ENCODE measurements at regions not wholly inside any gene's neighbourhood (a gene's known extent, or its start where the extent isn't known, plus 50 kb on each side); places are given as distances from the start of the nearest gene placed in this dataset.
"Not testable (repeated sequence)": the region's sequence is repeated elsewhere in the genome, so short reads cannot be mapped to it uniquely, and the experiment has no call there.

DNA sequence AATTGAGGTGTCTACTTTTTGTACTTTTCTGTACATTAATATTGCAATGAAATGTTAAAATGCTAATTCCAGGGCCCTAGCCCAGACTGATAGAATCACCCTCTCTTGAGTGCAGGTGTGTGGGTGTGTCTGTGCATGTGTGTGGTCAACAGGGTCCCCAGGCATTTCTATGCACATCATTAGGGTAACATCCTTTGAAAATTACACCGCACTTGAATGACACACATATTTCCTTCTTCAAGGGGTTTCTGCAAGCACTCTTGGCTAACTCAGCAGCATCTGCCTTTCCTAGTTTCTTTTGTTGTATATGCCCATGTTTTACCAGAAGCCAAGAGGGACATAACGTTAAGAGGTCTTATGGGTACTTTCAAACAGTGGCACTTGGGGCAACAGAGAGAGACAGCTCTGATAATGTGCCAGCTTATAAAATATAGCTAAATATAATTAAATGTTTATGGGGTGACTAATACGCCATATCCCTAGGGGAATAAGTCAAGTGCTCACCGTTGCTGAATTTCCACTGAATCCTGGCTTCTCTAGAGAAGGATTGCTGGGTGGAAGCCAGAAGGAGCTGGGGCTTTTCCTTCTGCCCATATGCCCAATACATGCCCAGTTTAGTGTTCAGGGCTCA, 54.5 kb upstream of the LRIG1 start:
- no peak overlapping the region for H3K4me3 ChIP-seq
- intact Hi-C loops (cut with micrococcal nuclease; ENCODE audit: unreplicated experiment): no loop called here
- H3K79me2 ChIP-seq (ENCODE audit: low read depth): no peaks in the 10 kb centered on the region
- no peaks in the 10 kb centered on the region for H3K9me3 ChIP-seq (ENCODE audit: insufficient read depth, low read depth)
- ChIA-PET POLR2A (ENCODE audit: unreplicated experiment) (interaction anchor here (0.7 kb wide), 1 partner anchor 12 kb away, joined by 6 read pairs; no protein-coding TSS in a partner anchor), CTCF (no interaction called here)
- H3K36me3 ChIP-seq (ENCODE audit: low read depth): no peaks in the 10 kb centered on the region
- no peaks in the 10 kb centered on the region for H4K20me1 ChIP-seq (ENCODE audit: insufficient read depth)
- no peaks in the 10 kb centered on the region for H3F3A ChIP-seq (ENCODE audit: insufficient read depth, low read depth)
- no peaks in the 10 kb centered on the region for H3K9me2 ChIP-seq (ENCODE audit: insufficient read depth)
- TF ChIP-seq, protein P1, sequence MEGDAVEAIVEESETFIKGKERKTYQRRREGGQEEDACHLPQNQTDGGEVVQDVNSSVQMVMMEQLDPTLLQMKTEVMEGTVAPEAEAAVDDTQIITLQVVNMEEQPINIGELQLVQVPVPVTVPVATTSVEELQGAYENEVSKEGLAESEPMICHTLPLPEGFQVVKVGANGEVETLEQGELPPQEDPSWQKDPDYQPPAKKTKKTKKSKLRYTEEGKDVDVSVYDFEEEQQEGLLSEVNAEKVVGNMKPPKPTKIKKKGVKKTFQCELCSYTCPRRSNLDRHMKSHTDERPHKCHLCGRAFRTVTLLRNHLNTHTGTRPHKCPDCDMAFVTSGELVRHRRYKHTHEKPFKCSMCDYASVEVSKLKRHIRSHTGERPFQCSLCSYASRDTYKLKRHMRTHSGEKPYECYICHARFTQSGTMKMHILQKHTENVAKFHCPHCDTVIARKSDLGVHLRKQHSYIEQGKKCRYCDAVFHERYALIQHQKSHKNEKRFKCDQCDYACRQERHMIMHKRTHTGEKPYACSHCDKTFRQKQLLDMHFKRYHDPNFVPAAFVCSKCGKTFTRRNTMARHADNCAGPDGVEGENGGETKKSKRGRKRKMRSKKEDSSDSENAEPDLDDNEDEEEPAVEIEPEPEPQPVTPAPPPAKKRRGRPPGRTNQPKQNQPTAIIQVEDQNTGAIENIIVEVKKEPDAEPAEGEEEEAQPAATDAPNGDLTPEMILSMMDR (conservative IDR thresholded peaks at IDR 0.05): no peak
- no peak for TF ChIP-seq EZH2 (IDR thresholded peaks at IDR 0.05; ENCODE audit: low read depth)
- DNase-seq: no peak
- H3K27me3 ChIP-seq (ENCODE audit: insufficient read depth, low read depth): no peaks in the 10 kb centered on the region
- no TSS peak for BruUV-seq (replicated peaks)
- peaks cover 16% of the 10 kb centered on the region; the same call in 1 of the 2 replicates for H3K4me1 ChIP-seq (replicated peaks; ENCODE audit: insufficient read depth)
- H3K4me2 ChIP-seq: no peak overlapping the region
- H2AFZ ChIP-seq: no peak overlapping the region
- H3K27ac ChIP-seq: no peak overlapping the region

DNA sequence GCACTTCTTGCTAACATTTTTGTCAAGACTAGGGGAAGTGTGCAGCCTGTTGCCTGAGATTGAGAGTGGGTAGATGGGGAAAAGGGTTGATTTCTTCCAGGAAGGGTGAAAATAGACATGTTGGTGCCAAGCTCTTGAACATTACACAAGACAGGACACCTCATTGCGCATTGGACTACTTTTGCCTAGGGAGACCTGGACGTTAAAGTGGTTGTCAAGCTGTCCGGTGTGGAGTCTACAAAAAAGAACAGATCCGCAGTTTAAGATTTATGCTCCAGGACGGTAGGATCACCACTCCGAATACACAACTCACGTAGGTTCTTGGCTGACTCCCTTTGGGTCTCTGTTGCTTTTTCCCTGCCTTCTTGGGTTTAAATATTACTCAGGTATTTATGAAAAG, 56.3 kb upstream of the LRIG1 start:
- Histone ChIP-seq H4K20me1 (ENCODE audit: insufficient read depth) (no peaks in the 10 kb centered on the region), H3F3A (ENCODE audit: insufficient read depth, low read depth) (no peaks in the 10 kb centered on the region), H3K4me3 (no peak overlapping the region), H3K4me1 (replicated peaks; ENCODE audit: insufficient read depth) (peaks cover 16% of the 10 kb centered on the region; the same call in 1 of the 2 replicates), H3K27me3 (ENCODE audit: insufficient read depth, low read depth) (no peaks in the 10 kb centered on the region), H2AFZ (no peak overlapping the region), H3K4me2 (no peak overlapping the region), H3K9me3 (ENCODE audit: insufficient read depth, low read depth) (no peaks in the 10 kb centered on the region), H3K79me2 (ENCODE audit: low read depth) (no peaks in the 10 kb centered on the region), H3K27ac (no peak overlapping the region), H3K9me2 (ENCODE audit: insufficient read depth) (no peaks in the 10 kb centered on the region), H3K36me3 (ENCODE audit: low read depth) (no peaks in the 10 kb centered on the region)
- intact Hi-C loops (cut with micrococcal nuclease; ENCODE audit: unreplicated experiment): no loop called here
- no peak for DNase-seq
- no TSS peak for BruUV-seq (replicated peaks)
- no peak for TF ChIP-seq EZH2 (IDR thresholded peaks at IDR 0.05; ENCODE audit: low read depth)
- TF ChIP-seq, protein P1 (conservative IDR thresholded peaks at IDR 0.05): no peak
- ChIA-PET CTCF (no interaction called here), POLR2A (ENCODE audit: unreplicated experiment) (no interaction called here)

DNA sequence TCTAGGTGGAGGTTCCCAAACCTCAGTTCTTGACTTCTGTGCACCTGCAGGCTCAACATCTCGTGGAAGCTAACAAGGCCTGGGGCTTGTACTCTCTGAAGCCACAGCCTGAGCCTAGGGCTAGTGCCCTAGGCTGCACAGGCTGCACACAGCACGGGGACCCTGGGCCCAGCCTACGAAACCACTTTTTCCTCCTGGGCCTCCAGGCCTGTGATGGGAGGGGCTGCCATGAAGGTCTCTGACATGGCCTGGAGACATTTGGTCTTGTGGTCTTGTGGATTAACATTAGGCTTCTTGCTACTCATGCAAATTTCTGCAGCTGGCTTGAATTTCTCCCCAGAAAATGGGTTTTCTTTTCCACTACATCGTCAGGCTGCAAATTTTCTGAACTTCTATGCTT, 59.1 kb upstream of the LRIG1 start:
- H3K9me2 ChIP-seq (ENCODE audit: insufficient read depth); H3K4me3 ChIP-seq; H2AFZ ChIP-seq; BruUV-seq (replicated peaks); CTCF ChIA-PET; H3F3A ChIP-seq (ENCODE audit: insufficient read depth, low read depth); H3K4me2 ChIP-seq; H3K9me3 ChIP-seq (ENCODE audit: insufficient read depth, low read depth); H3K4me1 ChIP-seq (replicated peaks; ENCODE audit: insufficient read depth); H3K27ac ChIP-seq; DNase-seq; H4K20me1 ChIP-seq (ENCODE audit: insufficient read depth); H3K27me3 ChIP-seq (ENCODE audit: insufficient read depth, low read depth); POLR2A ChIA-PET (ENCODE audit: unreplicated experiment); H3K36me3 ChIP-seq (ENCODE audit: low read depth); intact Hi-C loops (cut with micrococcal nuclease; ENCODE audit: unreplicated experiment); H3K79me2 ChIP-seq (ENCODE audit: low read depth): not testable (repeated sequence)

DNA sequence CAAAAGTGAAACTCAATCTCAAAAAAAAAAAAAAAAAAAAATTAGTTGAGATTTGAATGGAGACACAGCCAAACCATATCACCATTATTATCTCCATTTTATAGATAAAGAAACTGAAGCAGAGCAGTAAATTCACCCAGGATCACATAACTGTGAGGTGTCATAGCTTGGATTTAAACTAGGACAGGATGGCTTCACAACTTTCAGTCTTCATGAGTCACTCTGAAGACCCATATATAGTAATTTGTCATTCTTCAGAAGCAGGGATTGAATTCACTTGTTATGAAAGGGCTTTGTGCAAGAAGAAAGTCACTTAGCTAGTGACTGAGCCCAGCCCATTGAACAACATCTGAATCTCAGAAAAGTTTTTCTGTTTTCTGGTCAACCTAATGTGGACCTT, 60.5 kb upstream of the LRIG1 start:
- H3K4me1 ChIP-seq (replicated peaks; ENCODE audit: insufficient read depth): no peaks in the 10 kb centered on the region
- no peaks in the 10 kb centered on the region for H4K20me1 ChIP-seq (ENCODE audit: insufficient read depth)
- H3K27me3 ChIP-seq (ENCODE audit: insufficient read depth, low read depth): no peaks in the 10 kb centered on the region
- intact Hi-C loops (cut with micrococcal nuclease; ENCODE audit: unreplicated experiment): no loop called here
- no peak overlapping the region for H3K4me2 ChIP-seq
- H3K9me2 ChIP-seq (ENCODE audit: insufficient read depth): no peaks in the 10 kb centered on the region
- H3K4me3 ChIP-seq: no peak overlapping the region
- no peaks in the 10 kb centered on the region for H3K36me3 ChIP-seq (ENCODE audit: low read depth)
- BruUV-seq (replicated peaks): no TSS peak
- H2AFZ ChIP-seq: no peak overlapping the region
- TF ChIP-seq, protein P1 (conservative IDR thresholded peaks at IDR 0.05): no peak
- TF ChIP-seq EZH2 (IDR thresholded peaks at IDR 0.05; ENCODE audit: low read depth): no peak
- DNase-seq: no peak
- no peaks in the 10 kb centered on the region for H3K9me3 ChIP-seq (ENCODE audit: insufficient read depth, low read depth)
- no peak overlapping the region for H3K27ac ChIP-seq
- ChIA-PET CTCF (no interaction called here), POLR2A (ENCODE audit: unreplicated experiment) (no interaction called here)
- no peaks in the 10 kb centered on the region for H3K79me2 ChIP-seq (ENCODE audit: low read depth)
- no peaks in the 10 kb centered on the region for H3F3A ChIP-seq (ENCODE audit: insufficient read depth, low read depth)
